HG03064 (cell line): ENCODE measurements at regions not wholly inside any gene's neighbourhood (a gene's known extent, or its start where the extent isn't known, plus 50 kb on each side); places are given as distances from the start of the nearest gene placed in this dataset.

Source experiments
- ATAC-seq: cut with Tn5 transposase; IDR thresholded peaks from one replicate; pipeline ENCODE4 v1.9.1; 2021; ENCODE audit warnings: low read depth; ENCODE audit not compliant: unreplicated experiment

- ATAC-seq = no peak
Measured at GRCh38 chr11:31865606-31866300, 54.6 kb upstream of the PAX6 start.

GRCh38 chr11:31863170-31863832 is 52.2 kb upstream of the PAX6 start:
- no peak for ATAC-seq

GRCh38 chr11:31861011-31861410 is 49.9 kb upstream of the PAX6 start:
- ATAC-seq = no peak
